ENCODE measurements at regions not wholly inside any gene's neighbourhood (a gene's known extent, or its start where the extent isn't known, plus 50 kb on each side); places are given as distances from the start of the nearest gene placed in this dataset.
"Not testable (repeated sequence)": the region's sequence is repeated elsewhere in the genome, so short reads cannot be mapped to it uniquely, and the experiment has no call there.

DNA sequence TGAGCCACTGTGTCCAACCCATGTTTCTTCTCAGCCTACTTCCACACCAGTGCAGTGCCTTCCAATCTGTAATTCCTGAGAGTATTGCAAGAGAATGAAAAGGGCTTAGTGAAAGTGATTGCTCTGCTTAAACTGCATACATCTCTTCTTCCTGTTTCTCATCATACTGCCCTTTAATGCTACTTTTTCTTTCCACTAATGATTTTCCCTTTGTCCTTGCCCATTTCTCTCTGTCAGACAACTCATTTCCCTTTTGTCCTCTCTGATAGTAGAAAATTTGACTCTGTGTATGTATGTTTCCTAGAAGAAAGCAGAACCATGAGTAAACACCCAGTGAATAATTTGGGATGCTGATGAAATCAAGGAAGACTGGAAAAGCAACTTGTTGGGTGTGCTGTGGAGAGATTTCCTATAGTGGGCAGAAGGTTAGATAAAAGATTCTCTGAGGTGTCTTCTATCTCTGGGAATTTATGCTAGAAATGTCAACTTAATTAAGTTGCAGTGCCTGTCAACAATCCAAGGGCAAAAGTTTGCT lies 102.2 kb upstream of the CHD1 start:
- H3K79me2 ChIP-seq (ENCODE audit: control insufficient read depth, insufficient read depth, low read length, poor library complexity): no peaks in the 10 kb centered on the region

GRCh38 chr5:99029172-99029571 lies 100.4 kb upstream of the CHD1 start:
- no peak overlapping the region for H2BK5ac ChIP-seq (ENCODE audit: low read depth, low read length, poor library complexity)
- no peaks in the 10 kb centered on the region for H3K9me3 ChIP-seq (ENCODE audit: insufficient read depth, low read depth, low read length)
- no peaks in the 10 kb centered on the region for H3K36me3 ChIP-seq (ENCODE audit: control insufficient read depth in 1 of 2, insufficient read depth in 2 of 2, low read length in 2 of 2)
- no peaks in the 10 kb centered on the region for H3K4me1 ChIP-seq (ENCODE audit: control insufficient read depth in 1 of 2, insufficient read depth in 2 of 2, low read length in 2 of 2)
- H3K4ac ChIP-seq (ENCODE audit: low read depth, low read length): no peak overlapping the region
- no peak overlapping the region for H4K12ac ChIP-seq (ENCODE audit: low read depth, low read length)
- H3K4me2 ChIP-seq (ENCODE audit: low read length): no peak overlapping the region
- no peak overlapping the region for H2BK12ac ChIP-seq (ENCODE audit: low read length)
- H3K9ac ChIP-seq (ENCODE audit: low read length): no peak overlapping the region
- DNase-seq: no peak
- no peak overlapping the region for H3K14ac ChIP-seq (ENCODE audit: low read length)
- no peak overlapping the region for H2BK120ac ChIP-seq (ENCODE audit: insufficient read depth, low read length, poor library complexity)
- no peaks in the 10 kb centered on the region for H3K79me1 ChIP-seq (ENCODE audit: low read length)
- H2AK5ac ChIP-seq (ENCODE audit: low read length): no peak overlapping the region
- H2AFZ ChIP-seq (ENCODE audit: insufficient read depth, low read length, poor library complexity): no peak overlapping the region
- no peak overlapping the region for H3K23ac ChIP-seq (ENCODE audit: low read length)
- no peaks in the 10 kb centered on the region for H3K79me2 ChIP-seq (ENCODE audit: control insufficient read depth, insufficient read depth, low read length, poor library complexity)
- no CpG with 5 or more reads among the region's 1 CpG for WGBS (ENCODE audit: extremely low coverage, insufficient coverage, insufficient read length)
- H3K27me3 ChIP-seq (ENCODE audit: insufficient read depth, low read length): no peaks in the 10 kb centered on the region
- no peak overlapping the region for H3K27ac ChIP-seq (ENCODE audit: low read depth, low read length)
- H4K8ac ChIP-seq (ENCODE audit: low read depth, low read length): no peak overlapping the region
- H4K91ac ChIP-seq (ENCODE audit: low read depth, low read length): no peak overlapping the region
- no peak overlapping the region for H3K18ac ChIP-seq (ENCODE audit: low read length)
- no peak overlapping the region for H3K4me3 ChIP-seq (ENCODE audit: low read depth, low read length)

More for the DNA sequence above, 102.2 kb upstream of the CHD1 start:
- H2AK5ac ChIP-seq (ENCODE audit: low read length): no peak overlapping the region
- H4K12ac ChIP-seq (ENCODE audit: low read depth, low read length): no peak overlapping the region
- no peak overlapping the region for H3K4me2 ChIP-seq (ENCODE audit: low read length)
- no peak overlapping the region for H3K4me3 ChIP-seq (ENCODE audit: low read depth, low read length)
- no peaks in the 10 kb centered on the region for H3K27me3 ChIP-seq (ENCODE audit: insufficient read depth, low read length)
- H2BK120ac ChIP-seq (ENCODE audit: insufficient read depth, low read length, poor library complexity): no peak overlapping the region
- H3K9me3 ChIP-seq (ENCODE audit: insufficient read depth, low read depth, low read length): no peaks in the 10 kb centered on the region
- no peak overlapping the region for H3K4ac ChIP-seq (ENCODE audit: low read depth, low read length)
- no peaks in the 10 kb centered on the region for H3K36me3 ChIP-seq (ENCODE audit: control insufficient read depth in 1 of 2, insufficient read depth in 2 of 2, low read length in 2 of 2)
- no peaks in the 10 kb centered on the region for H3K4me1 ChIP-seq (ENCODE audit: control insufficient read depth in 1 of 2, insufficient read depth in 2 of 2, low read length in 2 of 2)
- H3K18ac ChIP-seq (ENCODE audit: low read length): no peak overlapping the region
- no peak overlapping the region for H3K14ac ChIP-seq (ENCODE audit: low read length)
- H2BK12ac ChIP-seq (ENCODE audit: low read length): no peak overlapping the region
- H3K27ac ChIP-seq (ENCODE audit: low read depth, low read length): no peak overlapping the region
- peak; percentile 39 to 73 for DNase-seq
- no peak overlapping the region for H3K23ac ChIP-seq (ENCODE audit: low read length)
- H4K91ac ChIP-seq (ENCODE audit: low read depth, low read length): no peak overlapping the region
- no peak overlapping the region for H3K9ac ChIP-seq (ENCODE audit: low read length)
- H4K8ac ChIP-seq (ENCODE audit: low read depth, low read length): no peak overlapping the region
- H2AFZ ChIP-seq (ENCODE audit: insufficient read depth, low read length, poor library complexity): no peak overlapping the region
- no peaks in the 10 kb centered on the region for H3K79me1 ChIP-seq (ENCODE audit: low read length)
- no peak overlapping the region for H2BK5ac ChIP-seq (ENCODE audit: low read depth, low read length, poor library complexity)

DNA sequence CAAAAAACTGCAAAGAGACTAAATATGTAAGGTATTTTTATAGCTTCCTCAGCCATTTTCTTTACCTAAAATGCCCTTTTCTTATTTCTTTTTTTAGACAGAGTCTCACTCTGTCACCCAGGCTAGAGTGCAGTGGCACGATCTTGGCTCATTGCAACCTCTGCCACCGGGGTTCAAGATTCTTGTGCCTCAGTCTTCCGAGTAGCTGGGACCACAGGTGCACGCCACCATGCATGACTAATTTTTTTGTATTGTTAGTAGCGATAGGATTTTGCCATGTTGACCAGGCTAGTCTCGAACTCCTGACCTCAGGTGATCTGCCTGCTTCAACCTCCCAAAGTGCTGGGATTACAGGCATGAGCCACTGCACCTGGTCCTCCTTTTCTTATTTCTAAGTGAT lies 99.4 kb upstream of the CHD1 start:
- not testable (repeated sequence) for H3K4ac ChIP-seq (ENCODE audit: low read depth, low read length); H3K4me1 ChIP-seq (ENCODE audit: control insufficient read depth in 1 of 2, insufficient read depth in 2 of 2, low read length in 2 of 2)

DNA sequence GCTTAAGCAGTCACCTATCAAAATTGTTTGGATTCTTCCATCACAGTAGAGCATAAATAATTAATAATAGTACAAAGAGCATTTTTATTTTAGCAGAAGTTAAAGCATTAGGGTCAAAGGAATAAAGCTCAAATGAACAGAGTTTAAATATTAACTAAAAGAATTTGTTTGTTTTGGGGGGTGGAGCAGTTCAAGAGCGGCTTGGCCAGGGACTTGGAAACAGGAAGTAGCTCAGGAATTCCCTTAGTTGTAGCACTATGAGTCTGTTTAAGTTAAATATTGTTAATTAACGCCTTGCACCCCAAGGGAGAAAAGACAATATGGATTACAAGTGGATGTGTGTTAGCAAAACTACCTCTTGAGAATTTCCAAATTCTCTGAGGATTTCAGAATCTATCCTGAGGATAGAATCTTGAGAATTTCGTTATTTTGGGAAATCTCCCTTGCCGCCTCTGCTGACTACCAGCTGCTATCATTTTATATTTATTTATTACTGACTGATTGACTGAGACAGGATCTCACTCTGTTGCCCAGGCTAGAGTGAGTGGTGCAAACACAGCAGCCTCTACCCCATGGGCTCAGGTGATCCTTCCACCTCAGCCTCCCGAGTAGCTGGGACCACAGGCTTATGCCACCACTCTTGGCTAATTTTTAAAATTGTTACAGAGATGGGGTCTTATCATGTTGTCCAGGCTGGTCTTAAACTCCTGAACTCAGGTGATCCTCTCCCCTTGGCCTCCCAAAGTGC lies 96.7 kb upstream of the CHD1 start:
- Histone ChIP-seq H4K8ac (ENCODE audit: low read depth, low read length) (no peak overlapping the region), H3K27ac (ENCODE audit: low read depth, low read length) (no peak overlapping the region)

More for the DNA sequence above, 99.4 kb upstream of the CHD1 start:
- not testable (repeated sequence) for H3K9me3 ChIP-seq (ENCODE audit: insufficient read depth, low read depth, low read length); H3K9ac ChIP-seq (ENCODE audit: low read length); H3K4me2 ChIP-seq (ENCODE audit: low read length); H4K91ac ChIP-seq (ENCODE audit: low read depth, low read length); H2BK120ac ChIP-seq (ENCODE audit: insufficient read depth, low read length, poor library complexity); H3K18ac ChIP-seq (ENCODE audit: low read length); H3K36me3 ChIP-seq (ENCODE audit: control insufficient read depth in 1 of 2, insufficient read depth in 2 of 2, low read length in 2 of 2); H4K12ac ChIP-seq (ENCODE audit: low read depth, low read length); H4K8ac ChIP-seq (ENCODE audit: low read depth, low read length); H2BK5ac ChIP-seq (ENCODE audit: low read depth, low read length, poor library complexity); H3K14ac ChIP-seq (ENCODE audit: low read length); H3K27me3 ChIP-seq (ENCODE audit: insufficient read depth, low read length); H3K4me3 ChIP-seq (ENCODE audit: low read depth, low read length); H3K23ac ChIP-seq (ENCODE audit: low read length); DNase-seq; H2BK12ac ChIP-seq (ENCODE audit: low read length); H2AK5ac ChIP-seq (ENCODE audit: low read length); H3K79me1 ChIP-seq (ENCODE audit: low read length); H2AFZ ChIP-seq (ENCODE audit: insufficient read depth, low read length, poor library complexity); H3K27ac ChIP-seq (ENCODE audit: low read depth, low read length); H3K79me2 ChIP-seq (ENCODE audit: control insufficient read depth, insufficient read depth, low read length, poor library complexity)
- no CpG with 5 or more reads among the region's 6 CpGs for WGBS (ENCODE audit: extremely low coverage, insufficient coverage, insufficient read length)

More for the DNA sequence above, 96.7 kb upstream of the CHD1 start:
- H3K27me3 ChIP-seq (ENCODE audit: insufficient read depth, low read length): no peaks in the 10 kb centered on the region
- H2AK5ac ChIP-seq (ENCODE audit: low read length): no peak overlapping the region
- H3K4me2 ChIP-seq (ENCODE audit: low read length): no peak overlapping the region
- H3K18ac ChIP-seq (ENCODE audit: low read length): no peak overlapping the region
- no peak overlapping the region for H2BK5ac ChIP-seq (ENCODE audit: low read depth, low read length, poor library complexity)
- no peak overlapping the region for H3K9ac ChIP-seq (ENCODE audit: low read length)
- H3K36me3 ChIP-seq (ENCODE audit: control insufficient read depth in 1 of 2, insufficient read depth in 2 of 2, low read length in 2 of 2): no peaks in the 10 kb centered on the region
- no peaks in the 10 kb centered on the region for H3K79me1 ChIP-seq (ENCODE audit: low read length)
- no peak overlapping the region for H4K91ac ChIP-seq (ENCODE audit: low read depth, low read length)
- no peaks in the 10 kb centered on the region for H3K79me2 ChIP-seq (ENCODE audit: control insufficient read depth, insufficient read depth, low read length, poor library complexity)
- no peak overlapping the region for H3K14ac ChIP-seq (ENCODE audit: low read length)
- no CpG with 5 or more reads among the region's 5 CpGs for WGBS (ENCODE audit: extremely low coverage, insufficient coverage, insufficient read length)
- no peak overlapping the region for H2BK12ac ChIP-seq (ENCODE audit: low read length)
- no peak overlapping the region for H3K23ac ChIP-seq (ENCODE audit: low read length)
- H3K4ac ChIP-seq (ENCODE audit: low read depth, low read length): no peak overlapping the region
- H4K12ac ChIP-seq (ENCODE audit: low read depth, low read length): no peak overlapping the region
- no peak overlapping the region for H2AFZ ChIP-seq (ENCODE audit: insufficient read depth, low read length, poor library complexity)
- no peak overlapping the region for H3K4me3 ChIP-seq (ENCODE audit: low read depth, low read length)
- peaks cover 1 to 2% of the 10 kb centered on the region in 2 experiments for H3K4me1 ChIP-seq (ENCODE audit: control insufficient read depth in 1 of 2, insufficient read depth in 2 of 2, low read length in 2 of 2)
- no peaks in the 10 kb centered on the region for H3K9me3 ChIP-seq (ENCODE audit: insufficient read depth, low read depth, low read length)
- peak overlapping the region; percentile 33 for H2BK120ac ChIP-seq (ENCODE audit: insufficient read depth, low read length, poor library complexity)
- DNase-seq: no peak
